Natural killer cell treated with Interleukin-12 subunit alpha and Interleukin-12 subunit beta and Interleukin-15 and Interleukin-18, amount 100 ng/mL, for 72 hours (primary cell): ENCODE measurements at regions not wholly inside any gene's neighbourhood (a gene's known extent, or its start where the extent isn't known, plus 50 kb on each side); places are given as distances from the start of the nearest gene placed in this dataset.
"Not testable (repeated sequence)": the region's sequence is repeated elsewhere in the genome, so short reads cannot be mapped to it uniquely, and the experiment has no call there.

Experiments used
- ATAC-seq, 2 donors: fragments of 150-1000 bp; cut with Tn5 transposase in 1 of 2; sonication (Bioruptor Pico), chemical (Tn5 transposase) in 1 of 2; 2 replicates each; pipeline ENCODE4 v1.10.0; 2021
- DNase-seq: peaks from one replicate; pipeline ENCODE4 v3.0.0; 2022; ENCODE audit warnings: low spot score
- H3K27ac Mint-ChIP-seq, 2 donors: 1 replicate in 1 of 2; 2 replicates in 1 of 2; pipeline ENCODE4 v1.8.0; 2022; ENCODE audit warnings: mixed read lengths in 2 of 2, mild to moderate bottlenecking in 1 of 2, moderate library complexity in 1 of 2
- H3K27me3 Mint-ChIP-seq, 2 donors: 1 replicate in 1 of 2; 2 replicates in 1 of 2; pipeline ENCODE4 v1.8.0; 2022; ENCODE audit warnings: mixed read lengths in 2 of 2
- H3K36me3 Mint-ChIP-seq: one replicate; pipeline ENCODE4 v1.8.0; 2022; ENCODE audit warnings: mixed read lengths
- H3K4me1 Mint-ChIP-seq, 2 donors: 1 replicate in 1 of 2; 2 replicates in 1 of 2; pipeline ENCODE4 v1.8.0; 2022; ENCODE audit warnings: low read depth in 2 of 2, mixed read lengths in 2 of 2, mild to moderate bottlenecking in 1 of 2
- H3K4me3 Mint-ChIP-seq: one replicate; pipeline ENCODE4 v1.8.0; 2022; ENCODE audit warnings: mixed read lengths
- H3K9me3 Mint-ChIP-seq: 2 replicates; pipeline ENCODE4 v1.8.0; 2022; ENCODE audit warnings: mixed read lengths

DNA sequence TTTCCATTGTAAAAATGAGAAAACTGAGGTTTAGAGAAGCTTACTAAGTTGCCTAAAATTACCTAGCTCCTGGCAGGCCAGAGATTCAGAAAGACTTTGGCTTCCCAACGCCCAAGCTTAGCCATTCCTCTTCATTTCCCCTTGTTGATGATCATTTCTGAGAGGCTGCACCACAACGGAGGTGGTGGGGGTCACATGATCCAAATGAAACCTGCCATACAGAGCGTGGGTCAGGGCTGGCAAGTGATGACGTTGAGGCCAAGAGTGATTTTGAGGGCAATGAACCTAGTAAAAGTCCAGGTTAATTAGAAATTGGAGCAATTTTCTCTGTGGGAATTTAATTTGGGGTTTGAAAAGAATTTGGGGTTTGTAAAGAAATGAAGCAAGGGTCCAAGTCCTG is 109.9 kb downstream of the TMEM182 start:
- Mint-ChIP-seq H3K4me3 (no peak overlapping the region), H3K36me3 (no peaks in the 10 kb centered on the region), H3K4me1 (no peaks in the 10 kb centered on the region), H3K27ac (no peak overlapping the region), H3K27me3 (peaks cover 0 to 2% of the 10 kb centered on the region in 2 donors), H3K9me3 (peaks cover 3% of the 10 kb centered on the region)
- DNase-seq (no peak), ATAC-seq (no peak)

GRCh38 chr2:102872388-102872787 is 110.6 kb downstream of the TMEM182 start:
- Mint-ChIP-seq H3K36me3 (peaks cover 5% of the 10 kb centered on the region), H3K9me3 (peaks cover 8% of the 10 kb centered on the region), H3K27ac (no peak overlapping the region), H3K4me3 (no peak overlapping the region), H3K27me3 (peaks cover 3 to 8% of the 10 kb centered on the region in 2 donors), H3K4me1 (no peaks in the 10 kb centered on the region)
- DNase-seq: no peak
- no peak for ATAC-seq

- ATAC-seq, H3K4me1 Mint-ChIP-seq, H3K9me3 Mint-ChIP-seq, H3K27me3 Mint-ChIP-seq, H3K4me3 Mint-ChIP-seq, DNase-seq, H3K36me3 Mint-ChIP-seq, H3K27ac Mint-ChIP-seq: not testable (repeated sequence)
These were observed 117.7 kb downstream of the TMEM182 start for GRCh38 chr2:102879513-102879912.

- H3K4me1 Mint-ChIP-seq: no peaks in the 10 kb centered on the region
These were observed 118.9 kb downstream of the TMEM182 start for GRCh38 chr2:102880731-102881130.

GRCh38 chr2:102886216-102886893 is 124.5 kb downstream of the TMEM182 start:
- Mint-ChIP-seq H3K27ac (no peak overlapping the region), H3K9me3 (no peaks in the 10 kb centered on the region), H3K27me3 (peaks cover 7 to 10% of the 10 kb centered on the region in 2 donors), H3K4me3 (no peak overlapping the region), H3K36me3 (no peaks in the 10 kb centered on the region), H3K4me1 (no peaks in the 10 kb centered on the region)
- no peak for ATAC-seq
- DNase-seq: no peak

More at GRCh38 chr2:102880731-102881130, 118.9 kb downstream of the TMEM182 start:
- Mint-ChIP-seq H3K27me3 (peaks cover 3 to 8% of the 10 kb centered on the region in 2 donors), H3K36me3 (peaks cover 5% of the 10 kb centered on the region), H3K27ac (no peak overlapping the region), H3K9me3 (peaks cover 5% of the 10 kb centered on the region), H3K4me3 (no peak overlapping the region)
- ATAC-seq (no peak), DNase-seq (no peak)

DNA sequence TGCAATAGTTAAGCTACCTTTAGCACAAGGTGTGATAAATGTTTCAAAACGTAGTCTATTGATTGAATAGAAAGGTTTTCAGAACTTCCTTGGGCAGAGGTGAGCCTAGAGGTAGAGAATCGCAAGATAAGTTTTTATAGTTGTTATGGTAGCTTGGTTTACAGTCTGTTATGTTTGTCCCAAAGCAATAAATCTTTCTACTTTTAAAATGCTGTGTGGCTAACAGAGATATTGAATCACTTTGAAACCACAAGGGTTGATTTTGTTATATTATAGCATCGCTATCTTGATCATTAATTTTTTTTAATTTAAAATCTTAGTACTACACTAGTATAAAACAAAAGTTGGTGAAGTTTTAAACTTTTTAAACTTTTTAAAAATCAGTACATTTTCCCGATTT is 126.7 kb downstream of the TMEM182 start:
- no peaks in the 10 kb centered on the region for H3K36me3 Mint-ChIP-seq
- peaks cover 7 to 10% of the 10 kb centered on the region in 2 donors for H3K27me3 Mint-ChIP-seq
- DNase-seq (no peak), ATAC-seq (no peak)
- no peaks in the 10 kb centered on the region for H3K9me3 Mint-ChIP-seq
- H3K4me3 Mint-ChIP-seq: no peak overlapping the region
- no peaks in the 10 kb centered on the region for H3K4me1 Mint-ChIP-seq
- H3K27ac Mint-ChIP-seq: no peak overlapping the region

- ATAC-seq (no peak), DNase-seq (no peak)
- H3K27ac Mint-ChIP-seq: no peak overlapping the region
- H3K27me3 Mint-ChIP-seq: peaks cover 7 to 10% of the 10 kb centered on the region in 2 donors
- peaks cover 4% of the 10 kb centered on the region for H3K9me3 Mint-ChIP-seq
- H3K36me3 Mint-ChIP-seq: no peaks in the 10 kb centered on the region
- no peak overlapping the region for H3K4me3 Mint-ChIP-seq
- H3K4me1 Mint-ChIP-seq: no peaks in the 10 kb centered on the region
These were observed 129.5 kb downstream of the TMEM182 start for GRCh38 chr2:102891296-102891695.

DNA sequence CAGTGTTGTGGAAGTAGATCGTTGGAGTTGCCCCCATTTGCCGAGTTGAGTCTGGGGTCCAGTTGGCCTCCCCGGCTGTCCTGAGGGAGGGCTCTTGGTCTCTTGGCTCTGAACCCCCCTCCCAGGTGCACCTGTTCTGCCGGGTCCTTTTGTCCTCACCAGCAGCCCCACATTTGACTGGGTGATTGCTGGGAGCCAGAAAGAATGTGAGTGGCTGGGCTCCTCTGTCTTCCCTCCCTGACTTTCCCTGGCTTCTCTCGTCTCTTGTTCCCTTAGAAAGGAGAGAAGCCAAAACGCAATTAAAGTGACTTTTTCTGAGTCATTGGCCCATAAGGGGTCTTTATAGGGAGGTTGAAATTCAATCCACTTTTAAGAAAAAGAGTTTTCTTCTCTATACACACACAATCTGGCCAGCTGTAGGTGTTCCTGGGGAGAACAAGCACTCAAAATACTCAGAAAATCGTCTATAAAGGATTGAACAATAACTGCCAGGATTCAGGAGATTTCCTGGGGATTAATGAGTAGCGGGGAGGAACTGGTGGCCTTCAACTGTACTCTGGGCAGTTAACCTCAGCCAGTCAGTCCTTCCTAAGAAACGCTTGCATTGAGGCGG is 131.0 kb downstream of the TMEM182 start:
- DNase-seq (no peak), ATAC-seq (no peak)
- Mint-ChIP-seq H3K27me3 (peaks cover 3 to 7% of the 10 kb centered on the region in 2 donors), H3K9me3 (peaks cover 4% of the 10 kb centered on the region), H3K27ac (no peak overlapping the region), H3K4me3 (no peak overlapping the region), H3K36me3 (no peaks in the 10 kb centered on the region), H3K4me1 (no peaks in the 10 kb centered on the region)

DNA sequence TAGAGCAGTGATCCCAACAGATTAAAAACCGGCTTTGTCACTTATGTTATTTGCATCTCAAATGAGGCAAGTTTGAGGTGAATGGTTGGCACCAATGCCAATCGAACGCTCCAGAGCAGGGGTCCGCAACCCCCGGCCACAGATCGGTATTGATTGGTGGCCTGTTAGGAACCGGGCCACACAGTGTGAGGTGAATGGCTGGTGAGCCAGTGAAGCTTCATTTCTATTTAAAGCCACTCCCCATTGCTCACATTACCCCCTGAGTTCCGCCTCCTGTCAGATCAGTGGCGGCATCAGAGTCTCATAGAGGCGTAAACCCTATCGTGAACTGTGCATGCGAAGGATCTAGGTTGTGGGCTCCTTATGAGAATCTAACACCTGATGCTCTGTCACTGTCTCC is 132.0 kb downstream of the TMEM182 start:
- no peak overlapping the region for H3K27ac Mint-ChIP-seq

DNA sequence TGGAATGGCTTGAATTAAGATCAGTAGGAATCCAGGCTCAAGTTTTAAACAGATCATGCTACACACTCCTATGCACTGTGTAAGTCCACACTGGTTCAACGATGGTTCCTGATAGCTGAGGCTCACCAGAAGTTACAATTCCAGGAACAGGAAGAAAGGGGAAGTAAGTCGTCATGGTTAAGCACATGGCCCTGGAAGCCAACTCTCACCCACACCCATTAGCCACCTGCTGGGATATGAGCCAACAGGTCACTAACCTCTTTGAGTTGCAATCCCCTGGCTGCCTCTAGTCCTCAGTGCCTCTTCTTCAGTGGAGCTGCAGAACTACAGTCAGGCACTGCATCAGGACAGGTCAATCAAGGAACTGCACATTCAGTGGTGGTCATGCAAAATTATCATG is 133.5 kb downstream of the TMEM182 start:
- no peak overlapping the region for H3K27ac Mint-ChIP-seq
- DNase-seq (no peak), ATAC-seq (no peak)
- H3K4me1 Mint-ChIP-seq: no peaks in the 10 kb centered on the region
- no peaks in the 10 kb centered on the region for H3K27me3 Mint-ChIP-seq
- H3K9me3 Mint-ChIP-seq: peaks cover 4% of the 10 kb centered on the region
- no peak overlapping the region for H3K4me3 Mint-ChIP-seq
- no peaks in the 10 kb centered on the region for H3K36me3 Mint-ChIP-seq

More for the DNA sequence above, 132.0 kb downstream of the TMEM182 start:
- ATAC-seq (no peak), DNase-seq (no peak)
- Mint-ChIP-seq H3K4me3 (no peak overlapping the region), H3K36me3 (no peaks in the 10 kb centered on the region), H3K4me1 (no peaks in the 10 kb centered on the region), H3K9me3 (peaks cover 4% of the 10 kb centered on the region), H3K27me3 (peaks cover 3 to 7% of the 10 kb centered on the region in 2 donors)

GRCh38 chr2:102909240-102909639 is 147.4 kb downstream of the TMEM182 start:
- not testable (repeated sequence) for ATAC-seq, H3K36me3 Mint-ChIP-seq, H3K27me3 Mint-ChIP-seq, H3K4me1 Mint-ChIP-seq, H3K27ac Mint-ChIP-seq, H3K9me3 Mint-ChIP-seq, H3K4me3 Mint-ChIP-seq, DNase-seq

- no peak for ATAC-seq
- Mint-ChIP-seq H3K4me3 (no peak overlapping the region), H3K27me3 (peaks cover 0 to 2% of the 10 kb centered on the region in 2 donors)
These were observed 148.9 kb downstream of the TMEM182 start for GRCh38 chr2:102910724-102911123.

DNA sequence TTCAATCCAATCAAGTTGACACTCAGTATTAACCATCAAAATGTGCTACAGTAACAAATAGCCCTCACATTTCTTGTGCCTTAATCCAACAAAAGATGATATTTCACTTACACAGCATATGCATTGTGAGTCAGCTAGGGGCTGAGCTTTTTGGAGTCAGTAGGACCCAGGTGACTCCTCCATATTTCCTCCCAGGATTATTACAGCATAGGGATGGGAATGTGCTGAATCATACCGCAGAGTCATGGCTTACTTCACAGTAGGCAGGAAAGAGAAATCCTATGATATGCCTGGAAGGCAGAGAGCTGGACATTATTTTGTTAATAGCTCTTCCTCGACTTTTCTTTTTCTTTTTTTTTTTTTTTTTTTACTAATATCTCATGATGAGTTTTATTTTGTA is 153.3 kb downstream of the TMEM182 start:
- Mint-ChIP-seq H3K9me3 (peaks cover 11% of the 10 kb centered on the region), H3K4me1 (no peaks in the 10 kb centered on the region), H3K27ac (no peak overlapping the region), H3K27me3 (no peaks in the 10 kb centered on the region), H3K36me3 (peaks cover 4% of the 10 kb centered on the region), H3K4me3 (no peak overlapping the region)
- DNase-seq (no peak), ATAC-seq (no peak)

More at GRCh38 chr2:102910724-102911123, 148.9 kb downstream of the TMEM182 start:
- no peaks in the 10 kb centered on the region for H3K36me3 Mint-ChIP-seq
- DNase-seq: no peak
- no peak overlapping the region for H3K27ac Mint-ChIP-seq
- H3K9me3 Mint-ChIP-seq: peaks cover 6% of the 10 kb centered on the region
- H3K4me1 Mint-ChIP-seq: no peaks in the 10 kb centered on the region

DNA sequence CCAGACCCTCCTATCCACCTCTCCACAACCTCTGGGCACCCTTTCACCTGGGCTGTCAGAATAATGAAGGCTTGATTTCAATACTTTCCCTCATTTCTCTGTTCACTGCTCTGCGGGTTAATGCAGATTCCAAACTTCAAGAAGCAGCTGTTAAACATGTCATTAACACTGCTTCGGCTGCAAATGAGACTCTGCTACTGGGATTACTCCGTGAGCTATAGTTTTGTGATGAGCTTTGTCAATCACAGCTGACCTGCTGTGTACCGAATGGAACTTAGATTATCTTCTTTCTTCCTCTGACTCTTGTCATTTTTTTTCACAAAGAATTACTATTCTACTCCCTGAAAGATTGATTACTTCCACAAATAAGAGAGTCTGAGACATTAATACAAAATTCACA is 160.5 kb downstream of the TMEM182 start:
- DNase-seq: no peak

More for the DNA sequence above, 160.5 kb downstream of the TMEM182 start:
- Mint-ChIP-seq H3K9me3 (peaks cover 5% of the 10 kb centered on the region), H3K4me1 (no peaks in the 10 kb centered on the region), H3K27me3 (no peaks in the 10 kb centered on the region), H3K27ac (no peak overlapping the region), H3K4me3 (no peak overlapping the region), H3K36me3 (peaks cover 4% of the 10 kb centered on the region)
- ATAC-seq: no peak
